GM12878 (cell line): ENCODE measurements at regions not wholly inside any gene's neighbourhood (a gene's known extent, or its start where the extent isn't known, plus 50 kb on each side); places are given as distances from the start of the nearest gene placed in this dataset.

Experiments used
- CEBPB ChIP-seq, 2 experiments: fragments of 150-350 bp in 1 of 2; IDR thresholded peaks; 2 replicates each; pipeline ENCODE4 v1.6.1; 2012 to 2014; ENCODE audit warnings: low read depth in 2 of 2, low read length in 2 of 2, borderline replicate concordance in 1 of 2, inconsistent platforms in 1 of 2
- FOS ChIP-seq: IDR thresholded peaks from 3 replicates; pipeline ENCODE4 v1.6.1; 2011; ENCODE audit warnings: borderline replicate concordance; ENCODE audit not compliant: insufficient read length; ENCODE audit errors: extremely low read depth
- IKZF1 ChIP-seq: fragments of 450-650 bp; conservative IDR thresholded peaks from 2 replicates; pipeline ENCODE4 v1.6.1; 2017; ENCODE audit warnings: antibody characterized with exemption, mild to moderate bottlenecking
- LARP7 ChIP-seq: fragments of 450-650 bp; IDR thresholded peaks from 2 replicates; pipeline ENCODE4 v1.6.1; 2017; ENCODE audit warnings: mild to moderate bottlenecking
- NFXL1 ChIP-seq: fragments of 450-650 bp; IDR thresholded peaks from 2 replicates; pipeline ENCODE4 v1.6.1; 2017; ENCODE audit warnings: antibody characterized with exemption, mild to moderate bottlenecking, borderline replicate concordance
- NR2C1 ChIP-seq: fragments of 450-650 bp; IDR thresholded peaks from 2 replicates; pipeline ENCODE4 v1.6.1; 2017; ENCODE audit warnings: antibody characterized with exemption, mild to moderate bottlenecking, moderate library complexity
- RAD51 ChIP-seq: fragments of 450-650 bp; IDR thresholded peaks from 2 replicates; pipeline ENCODE4 v1.6.1; 2016; ENCODE audit warnings: moderate library complexity, mild to moderate bottlenecking, inconsistent platforms
- RCOR1 ChIP-seq: conservative IDR thresholded peaks from 2 replicates; pipeline ENCODE4 v1.6.1; 2012; ENCODE audit warnings: low read depth, low read length, improper control_type of control experiment
- RFX5 ChIP-seq: IDR thresholded peaks from 2 replicates; pipeline ENCODE4 v1.6.1; 2011; ENCODE audit warnings: low read depth, low read length, improper control_type of control experiment
- RUNX3 ChIP-seq: IDR thresholded peaks from 2 replicates; pipeline ENCODE4 v1.6.1; 2012; ENCODE audit warnings: low read length, inconsistent platforms
- SREBF1 ChIP-seq: IDR thresholded peaks from 2 replicates; pipeline ENCODE4 v1.6.1; 2012; ENCODE audit warnings: mild to moderate bottlenecking, low read length
- SRF ChIP-seq, 2 experiments: IDR thresholded peaks; 2 replicates each; pipeline ENCODE4 v1.6.1; 2011; ENCODE audit warnings: low read depth in 2 of 2, low read length in 2 of 2, mild to moderate bottlenecking in 1 of 2, moderate library complexity in 1 of 2
- TBL1XR1 ChIP-seq: IDR thresholded peaks from 2 replicates; pipeline ENCODE4 v1.6.1; 2012; ENCODE audit warnings: low read depth, low read length, improper control_type of control experiment
- TF ChIP-seq, protein P1 (sequence below): fragments of 150-350 bp; IDR thresholded peaks from 2 replicates; pipeline ENCODE4 v1.6.1; 2016; ENCODE audit warnings: low read depth, low read length
- TF ChIP-seq, protein P2 (sequence below): IDR thresholded peaks from 2 replicates; pipeline ENCODE4 v1.6.1; 2011; ENCODE audit warnings: borderline replicate concordance, low read depth, mild to moderate bottlenecking, moderate library complexity, mixed read lengths, low read length; ENCODE audit not compliant: insufficient read depth; ENCODE audit errors: extremely low read length

DNA sequence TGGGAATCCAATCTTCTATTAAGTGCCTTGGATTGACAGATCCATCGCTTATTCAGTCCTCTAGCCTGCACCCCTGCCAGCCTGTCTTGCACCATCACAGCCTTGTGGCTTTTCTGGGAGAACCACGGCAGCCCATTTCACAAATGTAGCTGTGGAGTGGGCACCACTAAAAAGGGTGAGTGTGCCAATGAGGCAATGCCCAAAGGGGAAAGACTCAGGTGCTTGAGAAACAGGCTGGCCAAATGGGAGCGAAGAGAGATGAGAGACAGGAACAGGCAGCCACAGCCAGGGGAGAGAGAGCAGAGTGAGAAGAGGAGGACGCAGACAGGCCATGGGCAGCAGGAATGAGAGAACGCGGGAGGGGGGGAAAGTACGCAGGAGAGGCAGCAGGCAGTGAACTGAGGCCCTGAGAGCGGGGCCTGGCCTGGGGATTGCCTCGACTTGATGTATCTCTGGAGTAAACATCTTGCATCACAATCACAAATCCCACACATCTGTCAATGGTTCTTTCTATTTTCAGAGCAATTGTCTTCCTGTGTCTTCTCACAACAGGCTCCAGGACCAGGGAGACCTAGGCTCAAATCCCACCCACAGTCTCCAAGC, 173.1 kb downstream of the SYK start (continued):
- TF ChIP-seq, protein P1, sequence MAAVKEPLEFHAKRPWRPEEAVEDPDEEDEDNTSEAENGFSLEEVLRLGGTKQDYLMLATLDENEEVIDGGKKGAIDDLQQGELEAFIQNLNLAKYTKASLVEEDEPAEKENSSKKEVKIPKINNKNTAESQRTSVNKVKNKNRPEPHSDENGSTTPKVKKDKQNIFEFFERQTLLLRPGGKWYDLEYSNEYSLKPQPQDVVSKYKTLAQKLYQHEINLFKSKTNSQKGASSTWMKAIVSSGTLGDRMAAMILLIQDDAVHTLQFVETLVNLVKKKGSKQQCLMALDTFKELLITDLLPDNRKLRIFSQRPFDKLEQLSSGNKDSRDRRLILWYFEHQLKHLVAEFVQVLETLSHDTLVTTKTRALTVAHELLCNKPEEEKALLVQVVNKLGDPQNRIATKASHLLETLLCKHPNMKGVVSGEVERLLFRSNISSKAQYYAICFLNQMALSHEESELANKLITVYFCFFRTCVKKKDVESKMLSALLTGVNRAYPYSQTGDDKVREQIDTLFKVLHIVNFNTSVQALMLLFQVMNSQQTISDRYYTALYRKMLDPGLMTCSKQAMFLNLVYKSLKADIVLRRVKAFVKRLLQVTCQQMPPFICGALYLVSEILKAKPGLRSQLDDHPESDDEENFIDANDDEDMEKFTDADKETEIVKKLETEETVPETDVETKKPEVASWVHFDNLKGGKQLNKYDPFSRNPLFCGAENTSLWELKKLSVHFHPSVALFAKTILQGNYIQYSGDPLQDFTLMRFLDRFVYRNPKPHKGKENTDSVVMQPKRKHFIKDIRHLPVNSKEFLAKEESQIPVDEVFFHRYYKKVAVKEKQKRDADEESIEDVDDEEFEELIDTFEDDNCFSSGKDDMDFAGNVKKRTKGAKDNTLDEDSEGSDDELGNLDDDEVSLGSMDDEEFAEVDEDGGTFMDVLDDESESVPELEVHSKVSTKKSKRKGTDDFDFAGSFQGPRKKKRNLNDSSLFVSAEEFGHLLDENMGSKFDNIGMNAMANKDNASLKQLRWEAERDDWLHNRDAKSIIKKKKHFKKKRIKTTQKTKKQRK, result no peak
- TF ChIP-seq RFX5 (no peak), CEBPB (IDR thresholded peaks at IDR 0.05; ENCODE audit: borderline replicate concordance in 1 of 2, low read depth in 2 of 2, low read length in 2 of 2) (no peak), NFXL1 (no peak), LARP7 (no peak), RCOR1 (no peak), NR2C1 (no peak), SRF (IDR thresholded peaks at IDR 0.05; ENCODE audit: low read depth in 2 of 2, low read length in 2 of 2) (no peak), RUNX3 (no peak), TBL1XR1 (no peak), FOS (no peak), SREBF1 (no peak), IKZF1 (no peak), RAD51 (no peak)
- TF ChIP-seq, protein P2, sequence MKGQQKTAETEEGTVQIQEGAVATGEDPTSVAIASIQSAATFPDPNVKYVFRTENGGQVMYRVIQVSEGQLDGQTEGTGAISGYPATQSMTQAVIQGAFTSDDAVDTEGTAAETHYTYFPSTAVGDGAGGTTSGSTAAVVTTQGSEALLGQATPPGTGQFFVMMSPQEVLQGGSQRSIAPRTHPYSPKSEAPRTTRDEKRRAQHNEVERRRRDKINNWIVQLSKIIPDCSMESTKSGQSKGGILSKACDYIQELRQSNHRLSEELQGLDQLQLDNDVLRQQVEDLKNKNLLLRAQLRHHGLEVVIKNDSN, result no peak
